NCI-H2171 (cell line): ENCODE measurements at regions not wholly inside any gene's neighbourhood (a gene's known extent, or its start where the extent isn't known, plus 50 kb on each side); places are given as distances from the start of the nearest gene placed in this dataset.
"Not testable (repeated sequence)": the region's sequence is repeated elsewhere in the genome, so short reads cannot be mapped to it uniquely, and the experiment has no call there.

Experiments
- DNase-seq: peaks from one replicate; lab custom pipeline; 2025; lab: John Stamatoyannopoulos, UW

- DNase-seq = no peak
Measured at GRCh38 chr10:121276046-121276445, 322.2 kb downstream of the FGFR2 start.

GRCh38 chr10:121276822-121277221 is 321.4 kb downstream of the FGFR2 start:
- DNase-seq = no peak

- not testable (repeated sequence) for DNase-seq
Measured at GRCh38 chr10:121278386-121278785, 319.9 kb downstream of the FGFR2 start.

- no peak for DNase-seq
Measured at GRCh38 chr10:121281576-121281975, 316.7 kb downstream of the FGFR2 start.

GRCh38 chr10:121282264-121282663 is 316.0 kb downstream of the FGFR2 start:
- DNase-seq = no peak

GRCh38 chr10:121282797-121283515 is 315.3 kb downstream of the FGFR2 start:
- DNase-seq = no peak

- DNase-seq = peak; percentile 22
Measured at GRCh38 chr10:121284936-121285335, 313.3 kb downstream of the FGFR2 start.

GRCh38 chr10:121285406-121286196 is 312.6 kb downstream of the FGFR2 start:
- DNase-seq = no peak

GRCh38 chr10:121288011-121288410 is 310.2 kb downstream of the FGFR2 start:
- no peak for DNase-seq

- DNase-seq = no peak
Measured at GRCh38 chr10:121288864-121289661, 309.2 kb downstream of the FGFR2 start.

GRCh38 chr10:121289800-121290199 is 308.4 kb downstream of the FGFR2 start:
- DNase-seq = no peak

GRCh38 chr10:121290674-121291073 is 307.6 kb downstream of the FGFR2 start:
- DNase-seq = no peak

GRCh38 chr10:121291376-121291775 is 306.9 kb downstream of the FGFR2 start:
- DNase-seq = no peak

GRCh38 chr10:121291823-121292222 is 306.4 kb downstream of the FGFR2 start:
- no peak for DNase-seq

GRCh38 chr10:121292321-121292720 is 305.9 kb downstream of the FGFR2 start:
- DNase-seq = no peak

- no peak for DNase-seq
Measured at GRCh38 chr10:121293110-121293509, 305.1 kb downstream of the FGFR2 start.

- no peak for DNase-seq
Measured at GRCh38 chr10:121294630-121295029, 303.6 kb downstream of the FGFR2 start.

- DNase-seq = no peak
Measured at GRCh38 chr10:121296378-121296777, 301.9 kb downstream of the FGFR2 start.

- DNase-seq = peak; percentile 38
Measured at GRCh38 chr10:121296881-121297585, 301.2 kb downstream of the FGFR2 start.

GRCh38 chr10:121300723-121301122 is 297.5 kb downstream of the FGFR2 start:
- no peak for DNase-seq

GRCh38 chr10:121302541-121303180 is 295.6 kb downstream of the FGFR2 start:
- DNase-seq = no peak
